Heart left ventricle (tissue), 16 donors: ENCODE measurements at regions not wholly inside any gene's neighbourhood (a gene's known extent, or its start where the extent isn't known, plus 50 kb on each side); places are given as distances from the start of the nearest gene placed in this dataset.

Experiments
- ATAC-seq, 4 donors: fragments of 200-7000 bp; cut with Tn5 transposase; one replicate each; pipeline ENCODE4 v1.9.1; 2020 to 2022; ENCODE audit warnings: moderate library complexity in 4 of 4, mild to moderate bottlenecking in 3 of 4, moderate number of reproducible peaks in 1 of 4
- DNase-seq, 5 donors: peaks; one replicate each; pipeline ENCODE4 v3.0.0-alpha.2; 2020
- H3K27ac ChIP-seq, 12 donors: fragments of 200-600 bp; sonication (generic) in 4 of 12; one replicate each; pipeline versions ENCODE4 v1.5.0 to v1.8.0; 2016 to 2022; ENCODE audit warnings: mild to moderate bottlenecking in 2 of 12
- H3K27me3 ChIP-seq, 9 donors: fragments of 200-600 bp; sonication (generic) in 2 of 9; one replicate each; pipeline versions ENCODE4 v1.5.1 to v1.8.0; 2016 to 2022; ENCODE audit warnings: mild to moderate bottlenecking in 3 of 9
- H3K36me3 ChIP-seq, 9 donors: fragments of 200-600 bp; sonication (generic) in 2 of 9; one replicate each; pipeline versions ENCODE4 v1.5.0 to v1.8.0; 2018 to 2022; ENCODE audit warnings: mild to moderate bottlenecking in 2 of 9
- H3K4me1 ChIP-seq, 12 donors: fragments of 200-600 bp; sonication (generic) in 4 of 12; one replicate each; pipeline versions ENCODE4 v1.5.0 to v1.8.0; 2016 to 2022; ENCODE audit warnings: mild to moderate bottlenecking in 3 of 12
- H3K4me3 ChIP-seq, 12 donors: fragments of 200-600 bp; sonication (generic) in 4 of 12; one replicate each; pipeline versions ENCODE4 v1.5.0 to v1.8.0; 2017 to 2022; ENCODE audit warnings: mild to moderate bottlenecking in 9 of 12, moderate library complexity in 4 of 12
- H3K9me3 ChIP-seq, 12 donors: fragments of 200-600 bp; sonication (generic) in 4 of 12; one replicate each; pipeline versions ENCODE4 v1.5.0 to v1.8.0; 2016 to 2022; ENCODE audit warnings: mild to moderate bottlenecking in 1 of 12
- CTCF ChIP-seq, 12 donors: fragments of 200-600 bp; sonication (generic) in 4 of 12; IDR thresholded peaks; one replicate each; pipeline versions ENCODE4 v1.5.0 to v1.8.0; 2018 to 2022; ENCODE audit warnings: antibody characterized with exemption in 12 of 12, mild to moderate bottlenecking in 5 of 12
- POLR2A ChIP-seq, 2 donors: fragments of 450-650 bp; IDR thresholded peaks; one replicate each; pipeline ENCODE4 v1.6.1; 2017; ENCODE audit warnings: antibody characterized with exemption in 2 of 2, mild to moderate bottlenecking in 2 of 2, moderate library complexity in 2 of 2
- WGBS, 4 donors: extraction: QIAGEN DNeasy Blood & Tissue Kit in 2 of 4; methylation state at CpG; one replicate each; pipeline versions ENCODE4 v1.1.5 to v1.1.7; 2013 to 2018; 5-methylcytosine and 5-hydroxymethylcytosine counted together
- intact Hi-C, 10 donors: fragments of 100-400 bp; cut with DNase I; formaldehyde crosslinking; loops; one replicate each; pipeline versions ENCODE4 v1.11.1 to v1.14.2; 2022
- donor health status: ischemic (EF 13 %, LVEDD 7.1; RV severe dilation, severe dysfunction).
- donor health status: healthy with polysubstance abuse.
- donor health status: DM: no; HTN: yes; CAD: no.
- donor health status: DM: no; HTN: no; CAD: no.
- donor health status: ischemic (EF 25% LVEDD 6.9; RV normal size, moderate dysfunction).
- donor health status: ischemic (EF 25% LVEDD 5.7; RV mildly dilated, moderate dysfunction).
- donor health status: healthy.
- donor health status: DM: yes; HTN: yes; CAD: no.
- donor health status: ischemic (EF 35%, LVEDD 5.7; RV mildly dilated, moderate dysfunction).
- donor health status: nonischemic (EF 11% LVEDD 7.7; RV severe dilation, severe dysfunction).
- donor health status: DM: yes; HTN: yes; CAD: no.
- donor health status: PGD.
- donor health status: ischemic (EF 29% LVEDD 5.4; RV normal size, mild dysfunction).
- donor health status: nonischemic (EF 23%, LVEDD 6.1; RV moderate dilation, normal function).

- 64 to 87% (median 75%) methylated on average over 3 of the region's 3 CpGs for WGBS, 4 donors
- no peak for DNase-seq
- Histone ChIP-seq H3K27me3 (no peaks in the 10 kb centered on the region), H3K4me3 (no peak overlapping the region), H3K27ac (no peak overlapping the region), H3K36me3 (no peaks in the 10 kb centered on the region), H3K4me1 (no peaks in the 10 kb centered on the region), H3K9me3 (peaks cover 0 to 4% (median 0%) of the 10 kb centered on the region in 12 donors)
- TF ChIP-seq CTCF (IDR thresholded peaks at IDR 0.05) (no peak), POLR2A (IDR thresholded peaks at IDR 0.05) (no peak)
- ATAC-seq, result no peak
- intact Hi-C loops, result loop anchor here in 1 of 10 donors (2.0 kb wide), 1 partner anchor 25 kb away; no protein-coding TSS in a partner anchor
Measured at GRCh38 chr11:25583596-25583995, 748.3 kb upstream of the ANO3 start.

- TF ChIP-seq POLR2A (IDR thresholded peaks at IDR 0.05), result no peak
- TF ChIP-seq CTCF (IDR thresholded peaks at IDR 0.05), result no peak
- Histone ChIP-seq H3K4me3 (no peak overlapping the region), H3K9me3 (peaks cover 0 to 8% (median 0%) of the 10 kb centered on the region in 12 donors), H3K4me1 (no peaks in the 10 kb centered on the region), H3K27me3 (no peaks in the 10 kb centered on the region), H3K36me3 (no peaks in the 10 kb centered on the region), H3K27ac (no peak overlapping the region)
- ATAC-seq (no peak), DNase-seq (no peak)
- intact Hi-C loops, result no loop called here
Measured at GRCh38 chr11:25587496-25587895, 744.4 kb upstream of the ANO3 start.

- Histone ChIP-seq H3K4me3 (no peak overlapping the region), H3K27ac (no peak overlapping the region), H3K9me3 (peaks cover 0 to 5% (median 0%) of the 10 kb centered on the region in 12 donors), H3K27me3 (no peaks in the 10 kb centered on the region), H3K36me3 (no peaks in the 10 kb centered on the region), H3K4me1 (no peaks in the 10 kb centered on the region)
- DNase-seq (no peak), ATAC-seq (no peak)
- TF ChIP-seq POLR2A (IDR thresholded peaks at IDR 0.05) (no peak), CTCF (IDR thresholded peaks at IDR 0.05) (no peak)
- intact Hi-C loops, result loop anchor here in 1 of 10 donors (10.0 kb wide), 1 partner anchor 58 kb away; no protein-coding TSS in a partner anchor
- 82 to 92% (median 86%) methylated on average over 5 of the region's 5 CpGs for WGBS, 4 donors
Measured at GRCh38 chr11:25593221-25593620, 738.7 kb upstream of the ANO3 start.

- Histone ChIP-seq H3K27ac (no peak overlapping the region), H3K27me3 (no peaks in the 10 kb centered on the region), H3K4me1 (no peaks in the 10 kb centered on the region), H3K9me3 (no peaks in the 10 kb centered on the region), H3K4me3 (no peak overlapping the region), H3K36me3 (no peaks in the 10 kb centered on the region)
- ATAC-seq, result no peak
- no peak for DNase-seq
- intact Hi-C loops, result loop anchor here in 1 of 10 donors (10.0 kb wide), 1 partner anchor 62 kb away; no protein-coding TSS in a partner anchor
- 74 to 78% (median 77%) methylated on average over 3 of the region's 3 CpGs for WGBS, 4 donors
- TF ChIP-seq CTCF (IDR thresholded peaks at IDR 0.05) (no peak), POLR2A (IDR thresholded peaks at IDR 0.05) (no peak)
Measured at GRCh38 chr11:25596701-25597100, 735.2 kb upstream of the ANO3 start.
